ENCODE measurements at regions not wholly inside any gene's neighbourhood (a gene's known extent, or its start where the extent isn't known, plus 50 kb on each side); places are given as distances from the start of the nearest gene placed in this dataset.

DNA sequence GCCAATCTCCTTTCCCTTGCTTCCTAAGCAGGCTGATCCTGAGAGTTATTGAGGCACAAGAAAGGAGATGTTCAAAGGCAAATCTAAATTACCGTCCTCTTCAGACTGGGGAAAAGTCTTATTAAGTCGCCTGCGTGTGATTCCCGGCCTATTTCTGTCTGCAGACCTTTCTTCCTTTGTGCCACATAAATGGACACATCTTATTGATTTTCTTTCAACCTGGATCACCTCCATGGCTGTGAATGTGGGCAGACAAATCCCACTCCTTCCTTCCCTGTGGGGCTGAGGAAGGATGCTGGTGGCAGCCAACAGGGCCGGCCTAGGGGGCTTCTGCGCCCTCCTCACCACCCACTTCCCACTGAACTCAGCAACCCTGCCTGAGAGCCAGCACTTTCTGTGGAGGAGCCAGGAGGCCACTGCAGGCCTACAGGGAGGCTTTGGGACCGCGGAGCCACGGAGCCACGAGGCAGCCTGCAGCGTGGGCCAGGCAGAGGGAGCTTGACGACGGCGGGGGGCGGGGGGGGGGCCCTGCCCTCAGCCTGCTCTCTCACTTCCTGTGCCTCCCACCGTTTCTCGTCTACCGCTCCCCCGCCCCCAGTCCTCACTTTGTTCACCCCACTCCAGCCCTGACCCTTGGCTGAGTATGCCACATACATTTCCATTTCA lies 73.6 kb upstream of the LMO1 start:
- TF ChIP-seq CTCF (IDR thresholded peaks at IDR 0.05) (no peak), POLR2A (IDR thresholded peaks at IDR 0.05) (no peak)
